MM.1S (cell line): ENCODE measurements at regions not wholly inside any gene's neighbourhood (a gene's known extent, or its start where the extent isn't known, plus 50 kb on each side); places are given as distances from the start of the nearest gene placed in this dataset.
"Not testable (repeated sequence)": the region's sequence is repeated elsewhere in the genome, so short reads cannot be mapped to it uniquely, and the experiment has no call there.

ENCODE experiments used
- DNase-seq: peaks from one replicate; pipeline ENCODE4 v3.0.0-alpha.2; 2015
- H2AFZ ChIP-seq: fragments of 300-600 bp; sonication (generic); 2 replicates; pipeline ENCODE4 v1.6.0; 2016; ENCODE audit warnings: antibody characterized with exemption, low read length
- H3F3A ChIP-seq: fragments of 300-600 bp; sonication (generic); 2 replicates; pipeline ENCODE4 v1.6.1; 2016; ENCODE audit warnings: mild to moderate bottlenecking, antibody characterized with exemption, low read length, moderate library complexity, mixed read lengths; ENCODE audit not compliant: insufficient read depth
- H3K27ac ChIP-seq: fragments of 300-600 bp; sonication (generic); 2 replicates; pipeline ENCODE4 v1.5.1; 2016; ENCODE audit warnings: mild to moderate bottlenecking, low read length
- H3K27me3 ChIP-seq: fragments of 300-600 bp; sonication (generic); replicated peaks from 2 replicates; pipeline ENCODE4 v1.6.0; 2016; ENCODE audit warnings: low read length; ENCODE audit not compliant: insufficient read depth
- H3K36me3 ChIP-seq: fragments of 300-600 bp; sonication (generic); replicated peaks from 2 replicates; pipeline ENCODE4 v1.6.1; 2016; ENCODE audit warnings: mild to moderate bottlenecking, low read length, mixed read lengths; ENCODE audit not compliant: insufficient read depth
- H3K4me1 ChIP-seq: fragments of 300-600 bp; sonication (generic); 2 replicates; pipeline ENCODE4 v1.6.1; 2016; ENCODE audit warnings: low read length, mixed read lengths
- H3K4me2 ChIP-seq: fragments of 300-600 bp; sonication (generic); 2 replicates; pipeline ENCODE4 v1.6.0; 2016; ENCODE audit warnings: low read depth, low read length
- H3K4me3 ChIP-seq: fragments of 300-600 bp; sonication (generic); 2 replicates; pipeline ENCODE4 v1.5.1; 2016; ENCODE audit warnings: low read length, mixed read lengths
- H3K79me2 ChIP-seq: fragments of 300-600 bp; sonication (generic); 2 replicates; pipeline ENCODE4 v1.6.1; 2016; ENCODE audit warnings: mixed run types, low read length, mixed read lengths
- H3K9ac ChIP-seq: fragments of 300-600 bp; sonication (generic); 2 replicates; pipeline ENCODE4 v1.6.1; 2016; ENCODE audit warnings: low read length, mixed read lengths
- H3K9me2 ChIP-seq: fragments of 300-600 bp; sonication (generic); replicated peaks from 2 replicates; pipeline ENCODE4 v1.6.1; 2016; ENCODE audit warnings: mild to moderate bottlenecking, low read length, mixed read lengths; ENCODE audit not compliant: insufficient read depth
- H3K9me3 ChIP-seq: fragments of 300-600 bp; sonication (generic); replicated peaks from 2 replicates; pipeline ENCODE4 v1.6.1; 2016; ENCODE audit warnings: mild to moderate bottlenecking, low read length, mixed read lengths; ENCODE audit not compliant: insufficient read depth
- H4K20me1 ChIP-seq: fragments of 300-600 bp; sonication (generic); 2 replicates; pipeline ENCODE4 v1.6.1; 2016; ENCODE audit warnings: mild to moderate bottlenecking, low read length, moderate library complexity, mixed read lengths; ENCODE audit not compliant: insufficient read depth
- CTCF ChIP-seq: fragments of 300-600 bp; sonication (generic); IDR thresholded peaks from 2 replicates; pipeline ENCODE4 v1.5.1; 2016; ENCODE audit warnings: antibody characterized with exemption, low read length, mixed read lengths
- EZH2 ChIP-seq: fragments of 300-600 bp; sonication (generic); optimal IDR thresholded peaks from 2 replicates; pipeline ENCODE3; 2017; ENCODE audit warnings: low read depth, mild to moderate bottlenecking, antibody characterized with exemption, low read length, mixed read lengths
- EZH2phosphoT487 ChIP-seq: fragments of 300-600 bp; sonication (generic); IDR thresholded peaks from 2 replicates; pipeline ENCODE4 v1.6.1; 2018; ENCODE audit warnings: antibody characterized with exemption, low read length

GRCh38 chr7:66553001-66553400 is 75.7 kb upstream of the KCTD7 start:
- Histone ChIP-seq H3K27ac (no peak overlapping the region), H3K9me2 (no peaks in the 10 kb centered on the region), H3K4me1 (no peaks in the 10 kb centered on the region), H3K36me3 (no peaks in the 10 kb centered on the region; the same call in 1 of the 2 replicates), H3K9me3 (no peaks in the 10 kb centered on the region), H4K20me1 (no peaks in the 10 kb centered on the region), H3K4me2 (no peak overlapping the region), H3K9ac (no peak overlapping the region), H3K79me2 (no peaks in the 10 kb centered on the region), H3K27me3 (no peaks in the 10 kb centered on the region), H2AFZ (no peak overlapping the region), H3F3A (no peaks in the 10 kb centered on the region), H3K4me3 (no peak overlapping the region)
- no peak for TF ChIP-seq EZH2phosphoT487
- TF ChIP-seq CTCF, result no peak
- no peak for DNase-seq

GRCh38 chr7:66553675-66554074 is 75.0 kb upstream of the KCTD7 start:
- not testable (repeated sequence) for H3K4me1 ChIP-seq, H3K9me2 ChIP-seq, H3K27me3 ChIP-seq, H3K79me2 ChIP-seq, H3K27ac ChIP-seq, H3K9me3 ChIP-seq, H3K36me3 ChIP-seq, H3K9ac ChIP-seq, H4K20me1 ChIP-seq, H3F3A ChIP-seq, DNase-seq, H3K4me2 ChIP-seq, H3K4me3 ChIP-seq, H2AFZ ChIP-seq

- H3K4me1 ChIP-seq, H3K27me3 ChIP-seq, H4K20me1 ChIP-seq: not testable (repeated sequence)
Observed at GRCh38 chr7:66554291-66554690, 74.4 kb upstream of the KCTD7 start.

GRCh38 chr7:66554842-66555430 is 73.7 kb upstream of the KCTD7 start:
- not testable (repeated sequence) for H3F3A ChIP-seq, H4K20me1 ChIP-seq, H3K27ac ChIP-seq, H3K79me2 ChIP-seq, H3K27me3 ChIP-seq, H3K9me3 ChIP-seq, H3K4me1 ChIP-seq, H3K9me2 ChIP-seq, H3K9ac ChIP-seq, H3K36me3 ChIP-seq, H3K4me3 ChIP-seq, H2AFZ ChIP-seq, H3K4me2 ChIP-seq, DNase-seq

More at GRCh38 chr7:66554291-66554690, 74.4 kb upstream of the KCTD7 start:
- H3K9me2 ChIP-seq, H2AFZ ChIP-seq, DNase-seq, H3K4me2 ChIP-seq, H3K4me3 ChIP-seq, H3K9me3 ChIP-seq, H3K79me2 ChIP-seq, H3K36me3 ChIP-seq, H3F3A ChIP-seq, H3K27ac ChIP-seq, H3K9ac ChIP-seq: not testable (repeated sequence)

GRCh38 chr7:66556177-66556548 is 72.5 kb upstream of the KCTD7 start:
- DNase-seq, result no peak

More at GRCh38 chr7:66556177-66556548, 72.5 kb upstream of the KCTD7 start:
- Histone ChIP-seq H4K20me1 (no peaks in the 10 kb centered on the region), H3K4me2 (no peak overlapping the region), H2AFZ (no peak overlapping the region), H3K79me2 (peaks cover 5% of the 10 kb centered on the region), H3K9me3 (no peaks in the 10 kb centered on the region), H3K36me3 (no peaks in the 10 kb centered on the region; the same call in 1 of the 2 replicates), H3K9ac (no peak overlapping the region), H3K4me1 (no peaks in the 10 kb centered on the region), H3F3A (no peaks in the 10 kb centered on the region), H3K27ac (no peak overlapping the region), H3K9me2 (no peaks in the 10 kb centered on the region), H3K4me3 (no peak overlapping the region), H3K27me3 (no peaks in the 10 kb centered on the region)
- TF ChIP-seq EZH2 (no peak), EZH2phosphoT487 (no peak), CTCF (no peak)
